22Rv1 (cell line): ENCODE measurements at regions not wholly inside any gene's neighbourhood (a gene's known extent, or its start where the extent isn't known, plus 50 kb on each side); places are given as distances from the start of the nearest gene placed in this dataset.

Source experiments
- ZFX ChIP-seq: fragments of 450-650 bp; IDR thresholded peaks from 2 replicates; pipeline ENCODE4 v1.6.1; 2017; ENCODE audit warnings: antibody characterized with exemption, borderline replicate concordance
- TF ChIP-seq, protein P1 (sequence below): fragments of 450-650 bp; IDR thresholded peaks from 2 replicates; pipeline ENCODE4 v1.5.1; 2017; ENCODE audit warnings: mild to moderate bottlenecking

DNA sequence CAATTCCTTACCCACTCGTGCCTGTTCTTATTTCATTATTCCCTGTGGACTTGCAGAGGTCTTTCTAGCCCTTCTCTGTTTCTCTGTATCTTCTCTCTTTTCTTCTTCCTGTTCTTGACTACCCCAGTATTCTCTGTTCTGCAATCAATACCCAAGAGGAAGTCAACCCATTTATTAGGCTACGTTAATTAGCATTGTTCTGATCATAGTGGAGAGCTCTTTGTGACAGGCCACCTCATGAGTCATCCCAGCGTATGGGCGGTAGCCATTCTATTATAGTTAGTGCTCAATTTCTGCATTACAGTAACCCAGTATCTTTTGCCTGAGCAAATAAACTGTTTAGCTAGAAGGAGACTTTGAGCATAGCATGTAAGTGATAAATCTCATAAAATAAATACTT is 259.5 kb upstream of the GRM7 start:
- TF ChIP-seq, protein P1, sequence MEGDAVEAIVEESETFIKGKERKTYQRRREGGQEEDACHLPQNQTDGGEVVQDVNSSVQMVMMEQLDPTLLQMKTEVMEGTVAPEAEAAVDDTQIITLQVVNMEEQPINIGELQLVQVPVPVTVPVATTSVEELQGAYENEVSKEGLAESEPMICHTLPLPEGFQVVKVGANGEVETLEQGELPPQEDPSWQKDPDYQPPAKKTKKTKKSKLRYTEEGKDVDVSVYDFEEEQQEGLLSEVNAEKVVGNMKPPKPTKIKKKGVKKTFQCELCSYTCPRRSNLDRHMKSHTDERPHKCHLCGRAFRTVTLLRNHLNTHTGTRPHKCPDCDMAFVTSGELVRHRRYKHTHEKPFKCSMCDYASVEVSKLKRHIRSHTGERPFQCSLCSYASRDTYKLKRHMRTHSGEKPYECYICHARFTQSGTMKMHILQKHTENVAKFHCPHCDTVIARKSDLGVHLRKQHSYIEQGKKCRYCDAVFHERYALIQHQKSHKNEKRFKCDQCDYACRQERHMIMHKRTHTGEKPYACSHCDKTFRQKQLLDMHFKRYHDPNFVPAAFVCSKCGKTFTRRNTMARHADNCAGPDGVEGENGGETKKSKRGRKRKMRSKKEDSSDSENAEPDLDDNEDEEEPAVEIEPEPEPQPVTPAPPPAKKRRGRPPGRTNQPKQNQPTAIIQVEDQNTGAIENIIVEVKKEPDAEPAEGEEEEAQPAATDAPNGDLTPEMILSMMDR = no peak
- no peak for TF ChIP-seq ZFX
